Right hindlimb (tissue), 1 donor: ENCODE measurements at regions not wholly inside any gene's neighbourhood (a gene's known extent, or its start where the extent isn't known, plus 50 kb on each side); places are given as distances from the start of the nearest gene placed in this dataset.

Experiments
- DNase-seq: peaks from one replicate; pipeline ENCODE4 v3.0.0-alpha.2; 2018

GRCh38 chr3:66693461-66694031, 192.7 kb upstream of the LRIG1 start:
- peak; percentile 79 for DNase-seq

GRCh38 chr3:66702126-66702525, 201.3 kb upstream of the LRIG1 start:
- DNase-seq, result no peak

DNA sequence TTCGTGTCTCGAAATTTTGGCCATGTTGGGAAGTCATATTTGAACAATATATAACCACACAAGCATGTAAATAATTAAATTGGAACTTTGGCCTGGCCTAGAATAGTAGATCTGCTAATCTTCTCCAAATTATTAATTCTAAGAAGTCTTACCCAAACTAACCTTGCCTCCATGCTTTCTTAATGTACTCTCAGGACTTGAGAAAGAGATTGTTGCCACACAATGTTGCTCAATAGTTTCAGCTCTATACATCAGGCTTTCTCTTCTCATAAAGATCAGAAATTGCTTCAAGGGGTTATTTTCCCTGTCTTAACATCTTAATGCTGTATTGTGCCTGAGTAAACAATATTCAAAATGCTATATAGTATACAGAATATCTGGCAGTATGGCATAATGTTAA, 202.7 kb upstream of the LRIG1 start:
- DNase-seq, result no peak

GRCh38 chr3:66705076-66705475, 204.3 kb upstream of the LRIG1 start:
- no peak for DNase-seq

DNA sequence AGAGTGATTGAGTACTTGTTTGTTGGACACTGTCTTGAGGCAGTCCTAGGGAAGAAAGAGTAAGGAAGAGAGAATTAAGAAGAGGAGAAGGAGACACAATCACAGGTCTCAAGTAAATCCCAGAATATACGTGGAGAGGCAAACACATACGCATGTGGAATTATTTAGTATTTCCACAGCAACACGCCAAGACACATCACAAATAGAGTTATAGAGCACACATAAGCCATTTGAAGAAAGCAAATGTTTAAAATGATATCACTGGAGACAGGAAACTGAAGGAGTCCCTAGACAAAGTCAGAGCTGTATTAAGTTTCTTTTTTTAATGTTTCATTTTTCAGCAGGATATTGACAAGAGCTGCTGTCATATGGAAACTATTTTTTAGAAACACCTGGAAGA, 206.1 kb upstream of the LRIG1 start:
- peak; percentile 29 for DNase-seq

DNA sequence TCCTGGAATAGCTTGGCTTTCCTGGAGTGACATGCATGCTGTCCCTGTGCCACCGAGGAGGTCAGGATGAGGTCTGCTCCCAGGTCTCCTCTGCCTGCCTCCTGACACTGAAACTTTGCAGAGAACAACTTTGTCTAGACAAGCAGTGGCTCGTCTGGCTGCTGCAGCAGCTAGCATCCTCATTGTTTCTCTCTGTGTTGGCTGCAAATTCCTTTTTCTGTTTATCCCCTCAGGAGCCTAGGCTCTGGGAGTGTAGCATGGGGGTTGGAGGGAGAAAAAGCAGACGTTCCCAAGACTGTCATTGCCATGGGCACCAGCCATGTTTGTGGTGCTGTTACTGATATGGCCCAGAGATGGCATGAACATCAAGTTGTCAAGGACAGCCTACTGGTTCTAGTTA, 208.7 kb upstream of the LRIG1 start:
- DNase-seq, result no peak

- no peak for DNase-seq
Observed at GRCh38 chr3:66712210-66712609, 211.4 kb upstream of the LRIG1 start.

GRCh38 chr3:66713921-66714320, 213.1 kb upstream of the LRIG1 start:
- DNase-seq, result no peak

DNA sequence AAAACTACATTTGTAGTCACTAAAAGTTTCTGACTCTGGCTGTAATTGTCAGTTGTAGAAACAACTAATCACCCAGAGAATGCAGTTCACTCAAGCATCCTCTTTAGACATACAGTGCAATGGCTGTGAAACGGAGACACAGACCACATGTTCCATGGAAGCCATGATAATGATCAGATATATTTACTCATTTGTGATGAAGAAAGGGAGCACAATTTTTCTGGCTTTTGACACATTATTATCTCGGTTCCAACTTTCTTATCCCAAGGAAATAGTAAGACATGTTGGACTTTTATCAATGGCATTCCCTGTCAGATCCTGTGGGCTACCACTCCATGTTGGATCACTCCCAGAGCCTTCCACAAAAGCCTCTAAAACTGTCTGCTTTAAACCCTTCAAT, 215.0 kb upstream of the LRIG1 start:
- DNase-seq, result no peak

GRCh38 chr3:66717806-66718205, 217.0 kb upstream of the LRIG1 start:
- DNase-seq, result no peak

GRCh38 chr3:66719796-66720356, 219.1 kb upstream of the LRIG1 start:
- DNase-seq, result no peak

DNA sequence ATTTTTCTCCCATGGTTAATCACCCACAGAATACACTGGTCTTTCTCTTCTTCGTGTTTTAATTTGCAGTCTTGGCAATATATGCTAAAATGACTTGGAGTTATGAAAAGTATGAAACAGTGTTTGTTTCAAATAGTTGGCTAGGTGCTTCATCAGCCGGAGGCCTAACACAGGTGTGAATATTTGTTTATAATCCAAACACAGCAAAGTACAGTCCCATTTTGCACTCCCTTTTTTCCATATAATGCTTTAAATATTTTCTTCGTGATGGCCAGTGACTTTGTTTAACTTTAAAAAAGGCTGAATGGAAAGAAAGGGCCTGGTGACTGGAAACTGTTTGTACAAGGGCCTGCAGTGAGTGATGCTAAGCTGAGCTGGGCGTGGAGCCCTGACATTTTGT, 219.7 kb upstream of the LRIG1 start:
- DNase-seq, result no peak

DNA sequence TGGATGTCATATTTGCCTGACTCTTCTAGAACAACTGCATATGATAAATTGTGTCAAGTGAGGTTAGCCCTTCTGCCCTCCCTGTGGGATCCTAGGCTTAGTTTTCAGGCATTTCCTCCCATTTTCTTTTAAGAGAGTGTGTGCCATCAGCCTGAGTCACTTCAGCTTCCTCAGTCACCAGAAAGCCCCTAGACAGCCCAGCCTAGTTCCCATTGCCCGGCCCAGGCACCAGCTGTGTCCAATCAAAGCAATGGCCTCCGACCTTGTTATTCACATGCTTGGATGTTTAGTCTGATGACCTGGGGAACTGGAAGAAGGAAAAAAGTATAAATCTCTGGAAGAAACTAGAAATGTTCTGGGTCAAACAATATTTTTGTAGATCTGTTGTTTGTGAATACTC, 221.9 kb upstream of the LRIG1 start:
- no peak for DNase-seq

DNA sequence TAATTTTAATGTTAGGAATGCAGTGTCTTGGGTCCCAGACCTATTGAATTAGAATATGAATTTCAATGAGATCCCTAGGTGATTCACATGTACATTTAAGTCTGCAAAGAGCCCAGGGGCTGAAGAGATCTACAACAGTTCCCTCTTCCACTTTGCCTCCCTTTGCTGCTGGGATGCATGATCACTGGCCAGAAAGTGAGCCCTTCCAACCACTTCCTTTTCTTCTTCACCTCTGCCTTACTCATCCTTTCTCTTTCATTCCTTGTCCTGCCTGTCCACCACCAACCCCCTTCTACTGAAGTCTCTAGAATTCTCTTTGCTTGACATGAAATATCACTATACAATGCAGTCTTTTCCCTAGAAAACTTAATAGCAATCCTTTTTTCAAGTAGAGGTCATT, 222.4 kb upstream of the LRIG1 start:
- no peak for DNase-seq

GRCh38 chr3:66729687-66730393, 229.0 kb upstream of the LRIG1 start:
- no peak for DNase-seq

DNA sequence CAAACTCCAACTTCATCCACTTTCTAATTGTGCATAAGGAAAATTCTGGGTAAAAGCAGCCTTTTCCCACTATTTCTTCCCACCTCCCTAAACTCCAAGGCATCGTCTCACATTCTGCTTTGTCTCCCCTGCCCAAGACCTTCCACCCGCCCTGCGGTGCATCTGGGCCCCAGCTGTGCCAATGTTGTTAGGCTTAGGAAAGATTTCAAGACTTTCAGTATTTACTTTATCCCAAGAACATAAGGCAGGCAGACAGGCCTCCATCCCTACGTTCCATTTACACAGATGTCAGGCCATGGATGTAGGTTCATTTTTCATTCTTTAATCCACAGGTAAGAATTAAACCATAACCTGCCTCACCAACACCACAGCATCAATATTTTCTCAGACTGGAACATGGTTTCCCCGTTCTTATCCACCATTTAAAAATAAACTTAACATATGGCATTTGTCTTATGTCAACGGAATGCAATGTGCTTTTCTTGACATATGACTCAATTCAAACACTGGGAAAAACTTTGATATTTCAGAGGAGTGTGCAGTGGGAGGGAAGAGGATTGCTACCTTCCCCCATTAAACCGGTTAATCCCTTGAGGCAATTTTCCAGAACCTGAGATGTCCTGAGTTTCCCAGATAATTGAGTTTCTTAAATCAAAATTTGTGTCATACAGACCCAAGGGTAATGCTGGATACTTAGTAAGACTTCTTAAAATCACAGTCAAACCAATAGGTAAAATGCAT, 238.0 kb upstream of the LRIG1 start:
- DNase-seq, result no peak

DNA sequence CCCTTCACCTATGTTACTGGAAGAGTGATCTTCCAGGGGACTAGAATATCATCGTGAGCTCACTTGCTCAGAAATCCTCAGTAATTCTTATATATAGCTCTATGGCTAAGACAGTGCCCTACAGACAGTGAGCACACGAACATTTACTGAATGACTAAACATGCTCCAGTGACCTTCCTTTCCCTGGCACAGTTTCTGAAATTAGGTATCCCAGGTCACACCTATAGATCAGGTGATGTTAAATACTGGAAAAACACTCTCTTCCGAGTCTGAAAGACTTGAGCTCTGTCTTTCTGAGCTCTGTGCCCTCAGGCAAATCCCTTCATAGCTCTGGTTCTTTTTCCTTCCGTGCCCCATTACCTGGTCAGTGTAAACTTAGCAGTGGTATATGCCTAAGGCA, 239.4 kb upstream of the LRIG1 start:
- no peak for DNase-seq

GRCh38 chr3:66744521-66744920, 243.7 kb upstream of the LRIG1 start:
- no peak for DNase-seq

DNA sequence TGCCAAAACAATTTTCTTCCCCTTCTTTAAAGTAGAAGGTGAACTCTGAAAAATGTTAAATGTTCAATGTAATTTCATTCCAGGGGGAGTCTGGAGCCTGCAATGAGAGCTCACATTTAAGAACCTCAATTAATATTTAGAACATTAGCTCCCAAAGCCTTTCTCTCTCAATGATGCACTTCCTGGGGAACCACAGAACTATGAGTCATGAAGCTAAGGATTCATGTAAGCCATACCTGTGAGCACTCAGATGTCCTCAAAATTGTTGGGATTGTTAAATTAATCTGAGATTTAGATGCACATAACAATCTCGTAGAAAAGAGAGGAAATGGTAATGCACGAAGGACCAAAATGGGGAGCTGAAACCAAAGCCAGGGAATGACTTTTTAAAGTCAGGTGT, 244.2 kb upstream of the LRIG1 start:
- DNase-seq, result no peak

DNA sequence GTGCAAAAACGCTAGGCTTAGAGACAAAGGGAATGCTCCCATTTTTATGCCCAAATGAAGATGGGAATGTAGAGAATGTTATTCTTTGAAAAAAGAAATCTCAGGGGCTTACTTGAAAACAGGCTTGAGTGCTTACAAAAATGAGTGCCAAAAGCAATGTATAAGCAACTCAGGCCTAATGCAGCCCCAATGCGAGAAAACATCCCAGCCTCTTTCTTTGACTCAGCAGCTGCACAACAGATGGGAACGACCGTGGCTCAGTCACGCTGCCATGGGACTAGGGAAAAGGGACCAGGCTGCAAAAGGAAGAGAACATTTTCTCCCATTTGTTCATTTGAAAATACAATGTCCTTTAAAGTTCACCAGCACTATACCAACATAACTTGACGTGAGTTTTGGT, 246.4 kb upstream of the LRIG1 start:
- DNase-seq, result peak; percentile 63

- DNase-seq, result peak; percentile 44
Observed at GRCh38 chr3:66747696-66748095, 246.9 kb upstream of the LRIG1 start.

- no peak for DNase-seq
Observed at GRCh38 chr3:66748175-66748876, 247.5 kb upstream of the LRIG1 start.

- no peak for DNase-seq
Observed at GRCh38 chr3:66751842-66752241, 246.3 kb upstream of the KBTBD8 start.
